NCI-H226 (cell line): ENCODE measurements at regions not wholly inside any gene's neighbourhood (a gene's known extent, or its start where the extent isn't known, plus 50 kb on each side); places are given as distances from the start of the nearest gene placed in this dataset.
"Not testable (repeated sequence)": the region's sequence is repeated elsewhere in the genome, so short reads cannot be mapped to it uniquely, and the experiment has no call there.

Source experiments
- DNase-seq: peaks from one replicate; pipeline ENCODE4 v3.0.0-alpha.2; 2015

GRCh38 chr2:129006135-129006886 is 687.6 kb upstream of the HS6ST1 start:
- DNase-seq = no peak

- no peak for DNase-seq
Measured at GRCh38 chr2:129006901-129007300, 688.2 kb upstream of the HS6ST1 start.

GRCh38 chr2:129008055-129008880 is 689.6 kb upstream of the HS6ST1 start:
- DNase-seq = no peak

- DNase-seq = no peak
Measured at GRCh38 chr2:129008881-129009554, 690.4 kb upstream of the HS6ST1 start.

- DNase-seq = no peak
Measured at GRCh38 chr2:129009555-129010146, 691.0 kb upstream of the HS6ST1 start.

GRCh38 chr2:129010262-129010661 is 691.6 kb upstream of the HS6ST1 start:
- DNase-seq = no peak

GRCh38 chr2:129011466-129012061 is 692.9 kb upstream of the HS6ST1 start:
- DNase-seq = no peak

GRCh38 chr2:129014432-129014831 is 695.8 kb upstream of the HS6ST1 start:
- no peak for DNase-seq

GRCh38 chr2:129015397-129016285 is 697.0 kb upstream of the HS6ST1 start:
- DNase-seq = no peak

- DNase-seq = no peak
Measured at GRCh38 chr2:129016972-129017371, 698.3 kb upstream of the HS6ST1 start.

- DNase-seq = no peak
Measured at GRCh38 chr2:129024796-129025195, 706.1 kb upstream of the HS6ST1 start.

- no peak for DNase-seq
Measured at GRCh38 chr2:129035992-129036391, 717.3 kb upstream of the HS6ST1 start.

- not testable (repeated sequence) for DNase-seq
Measured at GRCh38 chr2:129043677-129044076, 725.0 kb upstream of the HS6ST1 start.

- not testable (repeated sequence) for DNase-seq
Measured at GRCh38 chr2:129046475-129046874, 727.8 kb upstream of the HS6ST1 start.

- DNase-seq = no peak
Measured at GRCh38 chr2:129050101-129050500, 731.4 kb upstream of the HS6ST1 start.

GRCh38 chr2:129055242-129055641 is 736.6 kb upstream of the HS6ST1 start:
- no peak for DNase-seq

- DNase-seq = no peak
Measured at GRCh38 chr2:129055824-129056223, 737.2 kb upstream of the HS6ST1 start.

- DNase-seq = no peak
Measured at GRCh38 chr2:129056309-129056958, 737.8 kb upstream of the HS6ST1 start.

- no peak for DNase-seq
Measured at GRCh38 chr2:129056959-129057317, 738.3 kb upstream of the HS6ST1 start.

GRCh38 chr2:129058981-129059380 is 740.3 kb upstream of the HS6ST1 start:
- no peak for DNase-seq

GRCh38 chr2:129059476-129059875 is 740.8 kb upstream of the HS6ST1 start:
- DNase-seq = no peak
